H1 (cell line): ENCODE measurements at regions not wholly inside any gene's neighbourhood (a gene's known extent, or its start where the extent isn't known, plus 50 kb on each side); places are given as distances from the start of the nearest gene placed in this dataset.

Experiments used
- CTCF ChIA-PET: fragments of 300-600 bp; sonication (Branson Sonifier 250); formaldehyde crosslinking; loops from one replicate; lab custom pipeline; 2021; ENCODE audit not compliant: partially characterized antibody; lab: Charles Lee
- POLR2A ChIA-PET: fragments of 300-600 bp; sonication (Branson Sonifier 250); formaldehyde crosslinking; loops from one replicate; lab custom pipeline; 2021; ENCODE audit warnings: inconsistent platforms; ENCODE audit not compliant: partially characterized antibody; lab: Charles Lee
- DNase-seq, 2 experiments: peaks; one replicate each; pipeline versions ENCODE4 v3.0.0 to v3.0.0-alpha.2; 2010 to 2022; ENCODE audit warnings: low spot score in 2 of 2, low read depth in 1 of 2, mixed read lengths in 1 of 2
- FAIRE-seq: peaks from 2 replicates; lab custom pipeline; 2011; peaks lifted over from hg19 to GRCh38; lab: Jason Lieb, UNC
- H2AFZ ChIP-seq: 2 replicates; pipeline ENCODE4 v1.8.1; 2012; ENCODE audit warnings: low read length, inconsistent platforms
- H2AK5ac ChIP-seq: 2 replicates; pipeline ENCODE4 v1.6.1; 2013; ENCODE audit warnings: low read depth, low read length
- H2BK120ac ChIP-seq: replicated peaks from 2 replicates; pipeline ENCODE3; 2013; ENCODE audit warnings: low read depth, low read length, inconsistent platforms
- H2BK12ac ChIP-seq: 2 replicates; pipeline ENCODE4 v1.6.1; 2013; ENCODE audit warnings: low read depth, low read length
- H2BK15ac ChIP-seq: 2 replicates; pipeline ENCODE4 v1.6.1; 2013; ENCODE audit warnings: low read length
- H2BK20ac ChIP-seq: 2 replicates; pipeline ENCODE4 v1.6.1; 2013; ENCODE audit warnings: low read length
- H2BK5ac ChIP-seq: 2 replicates; pipeline ENCODE4 v1.6.1; 2013; ENCODE audit warnings: low read depth, low read length
- H3K14ac ChIP-seq: 2 replicates; pipeline ENCODE4 v1.6.1; 2013; ENCODE audit warnings: inconsistent platforms; ENCODE audit not compliant: insufficient read length
- H3K18ac ChIP-seq: 2 replicates; pipeline ENCODE4 v1.6.1; 2013; ENCODE audit warnings: low read length; ENCODE audit errors: extremely low read depth
- H3K23ac ChIP-seq: 2 replicates; pipeline ENCODE4 v1.6.1; 2013; ENCODE audit warnings: inconsistent platforms; ENCODE audit not compliant: insufficient read length
- H3K23me2 ChIP-seq: 2 replicates; pipeline ENCODE4 v1.6.1; 2013; ENCODE audit warnings: low read depth, low read length
- H3K27ac ChIP-seq: 2 replicates; pipeline ENCODE4 v1.6.1; 2011; ENCODE audit warnings: low read depth, low read length, inconsistent platforms
- H3K27me3 ChIP-seq, 4 experiments: replicated peaks in 1 of 4; 1 replicate in 1 of 4; 2 replicates in 3 of 4; pipeline versions ENCODE4 v1.6.1 to v1.8.1; 2011 to 2013; ENCODE audit warnings: low read length in 3 of 4, mild to moderate bottlenecking in 3 of 4, inconsistent platforms in 2 of 4, mixed read lengths in 2 of 4, moderate library complexity in 1 of 4; ENCODE audit not compliant: control insufficient read depth in 3 of 4, insufficient read depth in 3 of 4; ENCODE audit errors: extremely low read depth in 1 of 4
- H3K36me3 ChIP-seq, 4 experiments: 2 replicates each; pipeline versions ENCODE4 v1.6.1 to v1.8.1; 2011 to 2013; ENCODE audit warnings: mild to moderate bottlenecking in 4 of 4, low read length in 3 of 4, moderate library complexity in 2 of 4, control low read depth in 1 of 4, inconsistent platforms in 1 of 4; ENCODE audit not compliant: insufficient read depth in 4 of 4, control insufficient read depth in 2 of 4
- H3K4ac ChIP-seq: replicated peaks from 2 replicates; pipeline ENCODE3; 2013; ENCODE audit warnings: low read length, low read depth, mixed read lengths, inconsistent platforms; ENCODE audit not compliant: insufficient read length
- H3K4me1 ChIP-seq, 4 experiments: replicated peaks in 1 of 4; 1 replicate in 1 of 4; 2 replicates in 3 of 4; pipeline versions ENCODE4 v1.6.1 to v1.8.1; 2011 to 2013; ENCODE audit warnings: low read length in 3 of 4, inconsistent platforms in 2 of 4, mixed read lengths in 1 of 4; ENCODE audit not compliant: insufficient read depth in 4 of 4, control insufficient read depth in 3 of 4
- H3K4me2 ChIP-seq, 2 experiments: 2 replicates each; pipeline versions ENCODE4 v1.6.1 to v1.8.1; 2011 to 2013; ENCODE audit warnings: low read depth in 2 of 2, low read length in 2 of 2, control low read depth in 1 of 2, inconsistent platforms in 1 of 2, mild to moderate bottlenecking in 1 of 2; ENCODE audit not compliant: insufficient read depth in 1 of 2
- H3K4me3 ChIP-seq, 4 experiments: fragments of 200-600, 300-600 bp in 1 of 4; sonication (generic), shearing (Covaris generic), sonication (Bioruptor Twin) in 1 of 4; 2 replicates each; pipeline versions ENCODE4 v1.5.1 to v1.8.1; 2011 to 2016; ENCODE audit warnings: low read length in 4 of 4, low read depth in 3 of 4, control low read depth in 2 of 4, inconsistent platforms in 2 of 4, mild to moderate bottlenecking in 2 of 4, mixed read lengths in 1 of 4, moderate library complexity in 1 of 4; ENCODE audit not compliant: insufficient read depth in 2 of 4; ENCODE audit errors: extremely low read depth in 1 of 4
- H3K56ac ChIP-seq: replicated peaks from 2 replicates; pipeline ENCODE3; 2013; ENCODE audit warnings: low read depth, mild to moderate bottlenecking, mixed read lengths, low read length, inconsistent platforms; ENCODE audit not compliant: insufficient read length
- H3K79me1 ChIP-seq: 2 replicates; pipeline ENCODE4 v1.6.1; 2013; ENCODE audit warnings: low read depth, low read length, control low read depth
- H3K79me2 ChIP-seq, 2 experiments: 2 replicates each; pipeline versions ENCODE4 v1.6.1 to v1.8.1; 2012 to 2013; ENCODE audit warnings: low read length in 2 of 2, mild to moderate bottlenecking in 2 of 2, inconsistent platforms in 1 of 2; ENCODE audit not compliant: insufficient read depth in 2 of 2, control insufficient read depth in 1 of 2
- H3K9ac ChIP-seq, 4 experiments: replicated peaks in 1 of 4; 1 replicate in 1 of 4; 2 replicates in 3 of 4; pipeline versions ENCODE4 v1.6.1 to v1.8.1; 2011 to 2013; ENCODE audit warnings: low read depth in 3 of 4, low read length in 3 of 4, control low read depth in 2 of 4, mild to moderate bottlenecking in 2 of 4, moderate library complexity in 2 of 4, inconsistent platforms in 1 of 4; ENCODE audit errors: extremely low read depth in 1 of 4
- H3K9me3 ChIP-seq, 2 experiments: 2 replicates each; pipeline versions ENCODE4 v1.6.1 to v1.8.1; 2012 to 2013; ENCODE audit warnings: mild to moderate bottlenecking in 2 of 2, moderate library complexity in 2 of 2, control low read depth in 1 of 2, inconsistent platforms in 1 of 2, low read depth in 1 of 2, low read length in 1 of 2, mixed read lengths in 1 of 2; ENCODE audit not compliant: insufficient read depth in 2 of 2
- H4K20me1 ChIP-seq, 2 experiments: replicated peaks in 1 of 2; 2 replicates each; pipeline versions ENCODE3 to v1.8.1; 2011 to 2013; ENCODE audit warnings: inconsistent platforms in 2 of 2, low read length in 2 of 2, mild to moderate bottlenecking in 1 of 2; ENCODE audit not compliant: insufficient read depth in 2 of 2, control insufficient read depth in 1 of 2
- H4K5ac ChIP-seq: 2 replicates; pipeline ENCODE4 v1.6.1; 2013; ENCODE audit warnings: low read length, low read depth, mixed read lengths, inconsistent platforms; ENCODE audit not compliant: insufficient read length
- H4K8ac ChIP-seq: 2 replicates; pipeline ENCODE4 v1.8.0; 2013; ENCODE audit warnings: mild to moderate bottlenecking, moderate library complexity, low read length, inconsistent platforms; ENCODE audit not compliant: insufficient read depth; ENCODE audit errors: extremely low read depth
- H4K91ac ChIP-seq: replicated peaks from 2 replicates; pipeline ENCODE3; 2013; ENCODE audit warnings: low read length, mixed read lengths, inconsistent platforms; ENCODE audit not compliant: insufficient read length
- CREB1 ChIP-seq: IDR thresholded peaks from 2 replicates; pipeline ENCODE4 v1.6.1; 2012; ENCODE audit warnings: inconsistent platforms
- NANOG ChIP-seq: IDR thresholded peaks from 2 replicates; pipeline ENCODE4 v1.6.1; 2011; ENCODE audit warnings: low read length, low read depth, mild to moderate bottlenecking, inconsistent platforms; ENCODE audit not compliant: insufficient read depth, poor library complexity, severe bottlenecking
- POLR2A ChIP-seq, 2 experiments: IDR thresholded peaks; 1 replicate in 1 of 2; 2 replicates in 1 of 2; pipeline ENCODE4 v1.6.1; 2011; ENCODE audit warnings: low read depth in 2 of 2, low read length in 2 of 2, mild to moderate bottlenecking in 2 of 2; ENCODE audit errors: control extremely low read depth in 1 of 2
- SIRT6 ChIP-seq: IDR thresholded peaks from one replicate; pipeline ENCODE4 v1.7.1; 2012; ENCODE audit warnings: low read length, inconsistent platforms
- WGBS, 2 experiments: shearing (Covaris generic) in 1 of 2; methylation state at CpG; one replicate each; pipeline versions ENCODE4 v1.1.6 to v1.1.7; 2013 to 2015; ENCODE audit warnings: low lambda C conversion rate in 2 of 2, mixed read lengths in 2 of 2, inconsistent platforms in 1 of 2, low coverage in 1 of 2, missing lambda C conversion rate in 1 of 2; ENCODE audit not compliant: insufficient replicate concordance in 2 of 2, insufficient coverage in 1 of 2, insufficient read length in 1 of 2; ENCODE audit errors: extremely low coverage in 1 of 2, missing lambda C conversion rate in 1 of 2; 5-methylcytosine and 5-hydroxymethylcytosine counted together

GRCh38 chr5:165055476-165055875 lies 1550.1 kb downstream of the MAT2B start:
- Histone ChIP-seq H3K79me2 (no peaks in the 10 kb centered on the region), H3K36me3 (no peaks in the 10 kb centered on the region), H3K56ac (no peak overlapping the region), H2BK120ac (no peak overlapping the region), H3K18ac (no peak overlapping the region), H3K9ac (no peak overlapping the region), H2BK15ac (no peak overlapping the region), H2AK5ac (no peak overlapping the region), H2BK20ac (no peak overlapping the region), H3K4ac (no peak overlapping the region), H4K5ac (no peak overlapping the region), H3K23me2 (no peaks in the 10 kb centered on the region), H3K4me3 (no peak overlapping the region), H3K4me2 (no peak overlapping the region), H4K91ac (no peak overlapping the region), H3K79me1 (no peaks in the 10 kb centered on the region), H3K27me3 (no peaks in the 10 kb centered on the region), H2AFZ (no peak overlapping the region), H3K9me3 (no peaks in the 10 kb centered on the region), H2BK5ac (no peak overlapping the region), H2BK12ac (no peak overlapping the region), H3K4me1 (no peaks in the 10 kb centered on the region), H4K8ac (no peak overlapping the region), H4K20me1 (no peaks in the 10 kb centered on the region), H3K27ac (no peak overlapping the region), H3K14ac (no peak overlapping the region), H3K23ac (no peak overlapping the region)
- TF ChIP-seq CREB1 (no peak), SIRT6 (no peak), NANOG (no peak), POLR2A (IDR thresholded peaks at IDR 0.05; ENCODE audit: control extremely low read depth in 1 of 2, low read depth in 2 of 2, low read length in 2 of 2) (no peak)
- CTCF ChIA-PET = interaction anchor here (0.6 to 1.7 kb wide), 3 partner anchors 19 to 2000 kb away, joined by 3 to 4 read pairs (median 3); no protein-coding TSS in a partner anchor
- POLR2A ChIA-PET = no interaction called here
- no peak for DNase-seq
- FAIRE-seq = no peak
- WGBS, 2 experiments = 80% methylated on average over 1 of the region's 1 CpG; no CpG with 5 or more reads in 1 of the 2 experiments
